Astrocyte of the spinal cord (primary cell): ENCODE measurements at regions not wholly inside any gene's neighbourhood (a gene's known extent, or its start where the extent isn't known, plus 50 kb on each side); places are given as distances from the start of the nearest gene placed in this dataset.

ENCODE experiments used
- DNase-seq: peaks from one replicate; pipeline ENCODE4 v3.0.0; 2011; ENCODE audit warnings: low read depth, low spot score
- H3K4me3 ChIP-seq: 2 replicates; pipeline ENCODE4 v1.5.1; 2011; ENCODE audit warnings: low read depth, mild to moderate bottlenecking, low read length, moderate library complexity
- CTCF ChIP-seq: IDR thresholded peaks from 2 replicates; pipeline ENCODE4 v1.5.1; 2012; ENCODE audit warnings: low read depth, mild to moderate bottlenecking, low read length, inconsistent platforms
- in situ Hi-C: cut with HindIII; loops from 2 replicates; pipeline ENCODE4 v1.10.0; 2017; ENCODE audit warnings: low sequenced_read_pairs

GRCh38 chr12:68400226-68400829 lies 68.2 kb upstream of the MDM1 start:
- in situ Hi-C loops, result no loop called here
- TF ChIP-seq CTCF, result no peak
- no peak for DNase-seq
- H3K4me3 ChIP-seq, result no peak overlapping the region

GRCh38 chr12:68402422-68402821 lies 70.3 kb upstream of the MDM1 start:
- no peak for TF ChIP-seq CTCF
- no peak for DNase-seq
- in situ Hi-C loops, result no loop called here

GRCh38 chr12:68403296-68403695 lies 71.1 kb upstream of the MDM1 start:
- no peak overlapping the region for H3K4me3 ChIP-seq
- no peak for TF ChIP-seq CTCF
- in situ Hi-C loops, result no loop called here
- DNase-seq, result no peak

More at GRCh38 chr12:68402422-68402821, 70.3 kb upstream of the MDM1 start:
- no peak overlapping the region for H3K4me3 ChIP-seq

DNA sequence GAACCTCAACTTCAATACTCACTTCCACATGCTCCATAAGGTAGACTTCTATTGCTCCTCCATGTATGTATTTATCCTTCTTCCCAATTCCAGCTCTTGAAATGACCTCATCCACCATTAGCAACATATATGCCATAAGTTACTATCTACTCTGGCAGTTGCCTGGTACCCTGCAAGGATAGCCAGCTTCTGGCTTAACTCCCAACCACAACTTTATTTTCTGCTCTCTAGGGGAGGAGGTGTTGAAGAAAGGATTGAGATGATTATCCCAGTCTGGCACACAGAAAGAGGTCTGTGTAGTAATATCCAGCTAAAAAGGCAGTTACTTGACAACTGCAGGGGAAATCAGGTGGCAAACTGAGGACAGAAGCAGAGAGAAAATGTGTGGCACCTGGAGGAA lies 71.5 kb upstream of the MDM1 start:
- no peak for TF ChIP-seq CTCF
- in situ Hi-C loops, result no loop called here
- H3K4me3 ChIP-seq, result no peak overlapping the region
- DNase-seq, result no peak

DNA sequence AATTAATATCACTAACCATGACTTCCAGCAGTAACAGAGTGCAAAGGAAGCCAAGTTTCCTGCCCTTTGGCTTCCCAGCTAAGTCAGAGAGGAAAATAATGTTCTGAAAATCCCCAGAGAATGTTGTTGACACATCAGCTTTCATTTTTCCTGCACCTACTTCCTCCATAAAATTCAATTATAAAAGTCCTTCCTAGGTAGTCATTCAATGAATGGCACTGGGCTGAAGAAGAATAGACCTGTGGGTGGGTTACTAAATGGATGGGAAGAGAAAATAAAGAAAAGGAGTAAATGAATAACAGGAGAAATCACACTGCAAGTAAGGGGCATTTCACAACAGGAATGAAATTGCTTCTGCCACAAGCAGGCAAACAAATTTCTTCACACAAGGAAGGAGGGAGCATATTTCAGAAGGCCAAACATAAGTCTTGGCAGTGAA lies 73.2 kb upstream of the MDM1 start:
- in situ Hi-C loops, result no loop called here
- H3K4me3 ChIP-seq, result no peak overlapping the region
- no peak for DNase-seq
- no peak for TF ChIP-seq CTCF

DNA sequence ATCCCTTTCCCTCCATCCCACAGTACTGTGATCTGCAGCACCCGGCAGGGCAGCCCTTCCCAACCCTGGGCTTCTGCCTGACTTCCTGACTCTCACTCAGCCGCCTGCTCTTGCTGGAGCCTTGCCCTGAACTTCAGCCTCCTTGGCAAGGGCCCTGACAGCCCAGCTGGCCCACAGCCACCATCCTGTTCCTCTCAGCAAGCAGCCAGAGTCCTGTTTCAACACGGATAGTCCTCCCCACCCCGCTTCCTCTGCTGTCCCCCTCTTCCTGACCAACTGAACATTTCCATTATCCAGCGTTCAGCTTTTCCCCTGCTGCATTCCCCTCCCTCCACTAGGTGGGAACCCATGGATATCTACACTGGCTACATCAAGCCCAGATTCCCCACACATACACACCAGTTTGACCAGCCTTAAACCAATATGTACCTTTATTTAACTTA lies 74.0 kb upstream of the MDM1 start:
- in situ Hi-C loops, result no loop called here
- peak; percentile 84 for DNase-seq

More for the DNA sequence above, 74.0 kb upstream of the MDM1 start:
- TF ChIP-seq CTCF, result peak; percentile 64
- H3K4me3 ChIP-seq, result no peak overlapping the region
